OCI-LY7 (cell line): ENCODE measurements at regions not wholly inside any gene's neighbourhood (a gene's known extent, or its start where the extent isn't known, plus 50 kb on each side); places are given as distances from the start of the nearest gene placed in this dataset.

Source experiments
- BruUV-seq: library from RNA; stranded (reverse); fragments of 400-500 nt; replicated peaks from 2 replicates; lab custom pipeline; 2021; lab: Mats Ljungman, UMichigan
- CTCF ChIA-PET: fragments of 300-600 bp; sonication (Branson Sonifier 250); formaldehyde crosslinking; loops from one replicate; lab custom pipeline; 2022; ENCODE audit warnings: antibody characterized with exemption; ENCODE audit not compliant: unreplicated experiment; lab: Charles Lee
- POLR2A ChIA-PET: fragments of 300-600 bp; sonication (Branson Sonifier 250); formaldehyde crosslinking; loops from one replicate; lab custom pipeline; 2022; ENCODE audit warnings: antibody characterized with exemption; lab: Charles Lee
- DNase-seq: peaks from one replicate; pipeline ENCODE4 v3.0.0-alpha.2; 2015; ENCODE audit warnings: low spot score
- H2AFZ ChIP-seq: fragments of 200-600 bp; sonication (generic), shearing (Covaris generic); 2 replicates; pipeline ENCODE4 v1.6.1; 2014; ENCODE audit warnings: mild to moderate bottlenecking, antibody characterized with exemption, low read length, moderate library complexity
- H3K27ac ChIP-seq: fragments of 200-600 bp; sonication (generic); 2 replicates; pipeline ENCODE4 v1.5.1; 2014; ENCODE audit warnings: mixed run types, low read depth, mild to moderate bottlenecking, moderate library complexity, low read length, inconsistent platforms; ENCODE audit not compliant: poor library complexity, severe bottlenecking
- H3K36me3 ChIP-seq: fragments of 200-600 bp; sonication (generic); 2 replicates; pipeline ENCODE4 v1.6.1; 2014; ENCODE audit warnings: mild to moderate bottlenecking, antibody characterized with exemption, low read length, moderate library complexity, mixed read lengths; ENCODE audit not compliant: insufficient read depth
- H3K4me1 ChIP-seq: fragments of 200-600 bp; sonication (generic); 2 replicates; pipeline ENCODE4 v1.5.1; 2014; ENCODE audit warnings: mild to moderate bottlenecking, low read length; ENCODE audit not compliant: insufficient read depth, poor library complexity, severe bottlenecking
- H3K4me2 ChIP-seq: fragments of 200-600 bp; sonication (generic); 2 replicates; pipeline ENCODE4 v1.6.1; 2014; ENCODE audit warnings: mild to moderate bottlenecking, low read length
- H3K4me3 ChIP-seq: fragments of 200-600 bp; sonication (generic); 2 replicates; pipeline ENCODE4 v1.5.1; 2014; ENCODE audit warnings: mild to moderate bottlenecking, low read depth, low read length; ENCODE audit not compliant: poor library complexity, severe bottlenecking
- H3K79me2 ChIP-seq: fragments of 200-600 bp; sonication (generic); 2 replicates; pipeline ENCODE4 v1.6.1; 2016; ENCODE audit warnings: low read depth, mild to moderate bottlenecking, low read length, moderate library complexity, mixed read lengths; ENCODE audit not compliant: insufficient read depth
- H3K9me2 ChIP-seq: fragments of 200-600 bp; sonication (generic); 2 replicates; pipeline ENCODE4 v1.6.1; 2016; ENCODE audit warnings: mild to moderate bottlenecking, low read length, mixed read lengths; ENCODE audit not compliant: insufficient read depth
- H3K9me3 ChIP-seq: fragments of 200-600 bp; sonication (generic); 2 replicates; pipeline ENCODE4 v1.6.1; 2014; ENCODE audit warnings: mild to moderate bottlenecking, mixed run types, low read length, mixed read lengths
- H4K20me1 ChIP-seq: fragments of 200-600 bp; sonication (generic); 2 replicates; pipeline ENCODE4 v1.6.1; 2014; ENCODE audit warnings: mild to moderate bottlenecking, antibody characterized with exemption, low read length, moderate library complexity, mixed read lengths; ENCODE audit not compliant: insufficient read depth
- EZH2phosphoT487 ChIP-seq: fragments of 200-600 bp; sonication (generic); IDR thresholded peaks from 2 replicates; pipeline ENCODE4 v1.6.1; 2018; ENCODE audit warnings: low read depth, borderline replicate concordance, mild to moderate bottlenecking, mixed run types, antibody characterized with exemption, low read length, moderate library complexity, mixed read lengths
- intact Hi-C: fragments of 100-400 bp; cut with micrococcal nuclease; formaldehyde crosslinking; loops from one replicate; pipeline ENCODE4 v1.10.0; 2022; ENCODE audit not compliant: unreplicated experiment
- TF ChIP-seq, protein P1 (sequence below): fragments of 200-600 bp; sonication (generic); conservative IDR thresholded peaks from 2 replicates; pipeline ENCODE4 v1.5.1; 2014; ENCODE audit warnings: mild to moderate bottlenecking, antibody characterized with exemption, low read length, moderate library complexity, mixed read lengths

- no peak for DNase-seq
- no peaks in the 10 kb centered on the region for H3K36me3 ChIP-seq
- POLR2A ChIA-PET, result no interaction called here
- no peaks in the 10 kb centered on the region for H3K9me3 ChIP-seq
- no peaks in the 10 kb centered on the region for H3K9me2 ChIP-seq
- H3K4me2 ChIP-seq, result no peak overlapping the region
- no peaks in the 10 kb centered on the region for H3K79me2 ChIP-seq
- CTCF ChIA-PET, result no interaction called here
- intact Hi-C loops, result no loop called here
- no peaks in the 10 kb centered on the region for H4K20me1 ChIP-seq
- BruUV-seq, result no TSS peak
- H3K27ac ChIP-seq, result no peak overlapping the region
- no peak for TF ChIP-seq EZH2phosphoT487
- TF ChIP-seq, protein P1, sequence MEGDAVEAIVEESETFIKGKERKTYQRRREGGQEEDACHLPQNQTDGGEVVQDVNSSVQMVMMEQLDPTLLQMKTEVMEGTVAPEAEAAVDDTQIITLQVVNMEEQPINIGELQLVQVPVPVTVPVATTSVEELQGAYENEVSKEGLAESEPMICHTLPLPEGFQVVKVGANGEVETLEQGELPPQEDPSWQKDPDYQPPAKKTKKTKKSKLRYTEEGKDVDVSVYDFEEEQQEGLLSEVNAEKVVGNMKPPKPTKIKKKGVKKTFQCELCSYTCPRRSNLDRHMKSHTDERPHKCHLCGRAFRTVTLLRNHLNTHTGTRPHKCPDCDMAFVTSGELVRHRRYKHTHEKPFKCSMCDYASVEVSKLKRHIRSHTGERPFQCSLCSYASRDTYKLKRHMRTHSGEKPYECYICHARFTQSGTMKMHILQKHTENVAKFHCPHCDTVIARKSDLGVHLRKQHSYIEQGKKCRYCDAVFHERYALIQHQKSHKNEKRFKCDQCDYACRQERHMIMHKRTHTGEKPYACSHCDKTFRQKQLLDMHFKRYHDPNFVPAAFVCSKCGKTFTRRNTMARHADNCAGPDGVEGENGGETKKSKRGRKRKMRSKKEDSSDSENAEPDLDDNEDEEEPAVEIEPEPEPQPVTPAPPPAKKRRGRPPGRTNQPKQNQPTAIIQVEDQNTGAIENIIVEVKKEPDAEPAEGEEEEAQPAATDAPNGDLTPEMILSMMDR, result no peak
- no peaks in the 10 kb centered on the region for H3K4me1 ChIP-seq
- H2AFZ ChIP-seq, result no peak overlapping the region
- H3K4me3 ChIP-seq, result no peak overlapping the region
Measured at GRCh38 chr1:29786195-29786594, 549.9 kb downstream of the PTPRU start.

DNA sequence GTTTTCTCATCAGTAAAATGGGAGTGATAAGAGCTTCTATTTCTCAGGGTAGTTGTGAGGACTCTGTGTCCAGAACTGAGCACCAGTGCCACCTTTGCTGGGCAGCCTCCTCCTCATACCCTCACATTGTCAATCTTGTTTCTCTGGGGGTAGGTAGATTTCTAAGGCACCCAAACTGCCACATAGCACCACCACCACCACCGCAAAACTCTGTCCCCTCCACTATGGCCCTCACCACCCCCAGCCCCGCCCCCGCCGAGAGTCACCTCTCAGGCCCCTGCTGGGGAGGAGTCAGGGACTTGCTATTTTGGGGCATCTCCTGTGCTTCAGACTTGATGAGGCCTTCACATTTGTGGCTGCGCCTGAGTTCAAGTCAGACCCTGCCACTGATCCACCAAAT is 549.2 kb downstream of the PTPRU start:
- H3K79me2 ChIP-seq, result no peaks in the 10 kb centered on the region
- BruUV-seq, result no TSS peak

GRCh38 chr1:29785137-29785527 is 548.8 kb downstream of the PTPRU start:
- Histone ChIP-seq H4K20me1 (no peaks in the 10 kb centered on the region), H3K4me3 (no peak overlapping the region), H3K9me2 (no peaks in the 10 kb centered on the region), H3K4me1 (no peaks in the 10 kb centered on the region), H3K4me2 (no peak overlapping the region), H3K79me2 (no peaks in the 10 kb centered on the region), H3K9me3 (no peaks in the 10 kb centered on the region), H3K27ac (no peak overlapping the region), H2AFZ (no peak overlapping the region), H3K36me3 (no peaks in the 10 kb centered on the region)
- POLR2A ChIA-PET, result no interaction called here
- intact Hi-C loops, result no loop called here
- CTCF ChIA-PET, result no interaction called here
- TF ChIP-seq EZH2phosphoT487, result no peak
- TF ChIP-seq, protein P1, result no peak
- BruUV-seq, result no TSS peak
- no peak for DNase-seq

More for the DNA sequence above, 549.2 kb downstream of the PTPRU start:
- DNase-seq, result no peak
- Histone ChIP-seq H3K4me1 (no peaks in the 10 kb centered on the region), H3K36me3 (no peaks in the 10 kb centered on the region), H3K4me3 (no peak overlapping the region), H3K9me3 (no peaks in the 10 kb centered on the region), H4K20me1 (no peaks in the 10 kb centered on the region), H2AFZ (no peak overlapping the region), H3K27ac (no peak overlapping the region), H3K4me2 (no peak overlapping the region), H3K9me2 (no peaks in the 10 kb centered on the region)
- ChIA-PET POLR2A (no interaction called here), CTCF (no interaction called here)
- intact Hi-C loops, result no loop called here
- TF ChIP-seq, protein P1, result no peak
- TF ChIP-seq EZH2phosphoT487, result no peak
